SK-N-SH treated with all-trans-retinoic acid at 6 μM for 48 hours (cell line): ENCODE measurements at regions not wholly inside any gene's neighbourhood (a gene's known extent, or its start where the extent isn't known, plus 50 kb on each side); places are given as distances from the start of the nearest gene placed in this dataset.

Experiments used
- ARNTL ChIP-seq: fragments of 450-650 bp; formaldehyde crosslinking; IDR thresholded peaks from 2 replicates; pipeline ENCODE4 v1.5.0; 2020; ENCODE audit warnings: low read depth, mild to moderate bottlenecking, moderate library complexity, borderline replicate concordance
- GLIS3 ChIP-seq: fragments of 250-450 bp; sonication (Bioruptor Pico); IDR thresholded peaks from 2 replicates; pipeline ENCODE4 v1.5.0; 2020; ENCODE audit warnings: mild to moderate bottlenecking, moderate library complexity
- PATZ1 ChIP-seq: fragments of 250-450 bp; sonication (Bioruptor Pico); IDR thresholded peaks from 2 replicates; pipeline ENCODE4 v1.8.0; 2020; ENCODE audit warnings: mild to moderate bottlenecking, moderate library complexity, borderline replicate concordance
- POU6F1 ChIP-seq: fragments of 250-450 bp; sonication (Bioruptor Pico); IDR thresholded peaks from 2 replicates; pipeline ENCODE4 v1.8.0; 2021; ENCODE audit warnings: low read depth, mild to moderate bottlenecking, moderate library complexity, borderline replicate concordance
- PPARA ChIP-seq: fragments of 250-450 bp; sonication (Bioruptor Pico); IDR thresholded peaks from 2 replicates; pipeline ENCODE4 v1.5.0; 2020; ENCODE audit warnings: mild to moderate bottlenecking, borderline replicate concordance
- SNAI2 ChIP-seq: fragments of 250-450 bp; sonication (Bioruptor Pico); IDR thresholded peaks from 2 replicates; pipeline ENCODE4 v1.5.0; 2020; ENCODE audit warnings: mild to moderate bottlenecking, moderate library complexity
- TCF4 ChIP-seq: fragments of 250-450 bp; sonication (Bioruptor Pico); IDR thresholded peaks from 2 replicates; pipeline ENCODE4 v1.8.0; 2021; ENCODE audit warnings: mild to moderate bottlenecking, moderate library complexity, borderline replicate concordance
- TSHZ2 ChIP-seq: fragments of 250-450 bp; sonication (Bioruptor Pico); IDR thresholded peaks from 2 replicates; pipeline ENCODE4 v1.5.0; 2020; ENCODE audit warnings: mild to moderate bottlenecking, moderate library complexity
- ZC3H10 ChIP-seq: fragments of 250-450 bp; sonication (Bioruptor Pico); IDR thresholded peaks from 2 replicates; pipeline ENCODE4 v1.5.1; 2021; ENCODE audit warnings: mild to moderate bottlenecking, moderate library complexity
- ZFP3 ChIP-seq: fragments of 250-450 bp; sonication (Bioruptor Pico); IDR thresholded peaks from 2 replicates; pipeline ENCODE4 v1.5.0; 2020; ENCODE audit warnings: mild to moderate bottlenecking, moderate library complexity
- ZFP30 ChIP-seq: fragments of 450-650 bp; formaldehyde crosslinking; IDR thresholded peaks from 2 replicates; pipeline ENCODE4 v1.5.0; 2022; ENCODE audit warnings: mild to moderate bottlenecking, moderate library complexity

GRCh38 chr15:67908756-67909155 lies 68.9 kb upstream of the RNU6-1 start:
- no peak for TF ChIP-seq ARNTL (CRISPR knock-in tag)
- TF ChIP-seq PPARA (CRISPR knock-in tag), result no peak
- TF ChIP-seq TCF4, result no peak
- no peak for TF ChIP-seq PATZ1 (CRISPR knock-in tag)
- no peak for TF ChIP-seq TSHZ2
- TF ChIP-seq ZC3H10 (CRISPR knock-in tag), result no peak
- no peak for TF ChIP-seq ZFP30 (CRISPR knock-in tag)
- TF ChIP-seq POU6F1, result no peak
- no peak for TF ChIP-seq GLIS3 (CRISPR knock-in tag)
- no peak for TF ChIP-seq ZFP3
- TF ChIP-seq SNAI2 (CRISPR knock-in tag), result no peak
